SKM-1 treated with dmso at 0.1 percent for 144 hours (cell line): ENCODE measurements at regions not wholly inside any gene's neighbourhood (a gene's known extent, or its start where the extent isn't known, plus 50 kb on each side); places are given as distances from the start of the nearest gene placed in this dataset.
"Not testable (repeated sequence)": the region's sequence is repeated elsewhere in the genome, so short reads cannot be mapped to it uniquely, and the experiment has no call there.

Experiments
- DNase-seq: peaks from one replicate; lab custom pipeline; 2025; ENCODE audit not compliant: unreplicated experiment; lab: John Stamatoyannopoulos, UW

- no peak for DNase-seq
Measured at GRCh38 chr1:234907208-234907939, 221.3 kb downstream of the TOMM20 start.

- DNase-seq = no peak
Measured at GRCh38 chr1:234906654-234907053, 222.0 kb downstream of the TOMM20 start.

GRCh38 chr1:234902774-234903547 is 225.7 kb downstream of the TOMM20 start:
- no peak for DNase-seq

- DNase-seq = no peak
Measured at GRCh38 chr1:234901491-234902049, 227.1 kb downstream of the TOMM20 start.

GRCh38 chr1:234900595-234900994 is 228.0 kb downstream of the TOMM20 start:
- DNase-seq = no peak

- DNase-seq = no peak
Measured at GRCh38 chr1:234899730-234900072, 228.9 kb downstream of the TOMM20 start.

GRCh38 chr1:234899041-234899729 is 229.5 kb downstream of the TOMM20 start:
- DNase-seq = no peak

GRCh38 chr1:234898455-234899033 is 230.1 kb downstream of the TOMM20 start:
- no peak for DNase-seq

GRCh38 chr1:234897754-234898454 is 230.7 kb downstream of the TOMM20 start:
- no peak for DNase-seq

- no peak for DNase-seq
Measured at GRCh38 chr1:234897390-234897749, 231.3 kb downstream of the TOMM20 start.

- no peak for DNase-seq
Measured at GRCh38 chr1:234896477-234897389, 231.9 kb downstream of the TOMM20 start.

GRCh38 chr1:234893725-234894630 is 234.7 kb downstream of the TOMM20 start:
- DNase-seq = no peak

GRCh38 chr1:234893359-234893724 is 235.3 kb downstream of the TOMM20 start:
- no peak for DNase-seq

GRCh38 chr1:234892642-234893041 is 236.0 kb downstream of the TOMM20 start:
- DNase-seq = no peak

GRCh38 chr1:234891427-234891826 is 237.2 kb downstream of the TOMM20 start:
- no peak for DNase-seq

- no peak for DNase-seq
Measured at GRCh38 chr1:234889643-234890042, 239.0 kb downstream of the TOMM20 start.

GRCh38 chr1:234888247-234888646 is 240.4 kb downstream of the TOMM20 start:
- DNase-seq = not testable (repeated sequence)

GRCh38 chr1:234887016-234887900 is 241.4 kb downstream of the TOMM20 start:
- no peak for DNase-seq
